ENCODE measurements at regions not wholly inside any gene's neighbourhood (a gene's known extent, or its start where the extent isn't known, plus 50 kb on each side); places are given as distances from the start of the nearest gene placed in this dataset.

DNA sequence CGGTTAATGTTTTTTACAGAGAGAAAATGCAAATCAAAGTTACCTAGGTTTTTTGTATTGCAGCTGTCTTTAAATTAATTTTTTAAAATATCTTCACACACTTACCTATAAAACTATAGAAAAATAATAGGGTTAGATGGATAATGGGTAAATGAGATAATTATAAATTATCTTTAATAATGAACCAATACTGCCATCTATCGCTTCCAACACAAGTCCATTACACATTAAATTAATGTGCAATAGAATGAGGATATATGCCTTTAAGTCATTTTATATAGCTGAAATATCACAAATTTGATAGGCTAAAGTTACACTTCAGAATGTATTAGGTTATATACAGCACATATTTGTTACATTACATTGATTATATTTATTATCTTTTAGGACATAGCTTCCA is 2212.8 kb downstream of the MRPL39 start:
- H3K36me3 Mint-ChIP-seq (ENCODE audit: low read depth) = no peaks in the 10 kb centered on the region
- no peak overlapping the region for H3K27ac Mint-ChIP-seq
- H3K27me3 Mint-ChIP-seq = no peaks in the 10 kb centered on the region
- H3K9me3 Mint-ChIP-seq = no peaks in the 10 kb centered on the region
- H3K4me3 Mint-ChIP-seq = no peak overlapping the region
- H3K4me1 Mint-ChIP-seq (ENCODE audit: low read depth) = no peaks in the 10 kb centered on the region

- Mint-ChIP-seq H3K36me3 (ENCODE audit: low read depth) (no peaks in the 10 kb centered on the region), H3K9me3 (peaks cover 3% of the 10 kb centered on the region), H3K4me3 (no peak overlapping the region), H3K27ac (no peak overlapping the region), H3K27me3 (peaks cover 3% of the 10 kb centered on the region), H3K4me1 (ENCODE audit: low read depth) (no peaks in the 10 kb centered on the region)
Measured at GRCh38 chr21:23384679-23385078, 2222.6 kb downstream of the MRPL39 start.

DNA sequence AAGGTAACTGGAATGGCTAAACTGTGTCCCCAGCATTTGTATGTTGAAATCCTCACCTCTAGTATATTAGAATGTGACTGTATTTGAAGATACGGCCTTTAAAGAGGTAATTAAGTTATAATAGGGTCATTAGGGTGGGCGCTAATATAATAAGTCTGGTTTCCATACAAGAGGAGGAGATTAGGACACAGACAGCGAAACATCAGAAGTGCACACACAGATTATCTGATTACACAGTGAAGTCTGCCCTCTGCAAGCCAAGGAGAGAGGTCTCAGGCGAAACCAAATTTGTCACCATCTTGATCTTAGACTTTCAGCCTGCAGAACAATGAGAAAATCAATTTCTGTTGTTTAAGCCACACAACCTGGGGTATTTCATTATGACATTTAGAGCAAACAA is 2233.1 kb downstream of the MRPL39 start:
- Mint-ChIP-seq H3K36me3 (ENCODE audit: low read depth) (no peaks in the 10 kb centered on the region), H3K4me1 (ENCODE audit: low read depth) (no peaks in the 10 kb centered on the region), H3K9me3 (no peaks in the 10 kb centered on the region), H3K4me3 (no peak overlapping the region), H3K27ac (no peak overlapping the region), H3K27me3 (no peaks in the 10 kb centered on the region)

DNA sequence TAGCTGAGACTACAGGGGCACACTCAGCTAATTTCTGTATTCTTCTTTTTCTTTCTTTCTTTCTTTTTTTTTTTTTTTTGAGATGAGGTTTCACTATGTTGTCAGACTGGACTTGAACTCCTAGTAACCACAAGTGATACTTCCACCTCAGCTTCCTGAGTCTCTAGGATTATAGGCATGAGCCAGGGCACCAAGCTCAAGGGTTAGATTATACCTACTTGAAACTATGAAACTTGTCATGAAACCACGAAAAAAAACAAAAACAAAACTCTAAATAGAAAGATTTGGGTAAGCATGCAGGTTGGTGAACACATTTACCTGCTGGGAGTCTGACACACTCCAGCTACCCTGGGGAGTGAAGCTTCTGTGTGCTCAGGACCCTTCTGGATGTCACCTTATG is 2250.4 kb downstream of the MRPL39 start:
- Mint-ChIP-seq H3K9me3 (peaks cover 4% of the 10 kb centered on the region), H3K27ac (no peak overlapping the region), H3K36me3 (ENCODE audit: low read depth) (no peaks in the 10 kb centered on the region), H3K4me1 (ENCODE audit: low read depth) (no peaks in the 10 kb centered on the region), H3K4me3 (no peak overlapping the region), H3K27me3 (no peaks in the 10 kb centered on the region)

DNA sequence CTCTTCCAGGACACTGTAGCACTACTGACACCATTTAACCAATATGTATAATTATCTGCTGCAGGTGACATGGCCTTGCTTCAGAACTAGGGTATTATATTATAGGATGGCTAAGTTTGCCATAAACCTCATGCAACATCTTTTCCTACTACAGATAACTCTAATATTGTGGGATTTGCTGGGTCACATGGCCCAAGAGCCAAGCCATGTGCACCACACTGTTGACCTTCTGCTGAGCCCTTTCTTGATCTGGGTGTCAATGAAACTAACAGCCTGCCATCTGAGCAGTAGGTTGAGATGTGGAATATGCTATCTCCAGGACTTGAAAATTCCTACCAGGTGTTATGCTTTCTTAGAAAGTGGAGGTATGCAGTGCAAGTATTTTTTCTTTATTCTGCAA is 2291.1 kb downstream of the MRPL39 start:
- Mint-ChIP-seq H3K27me3 (no peaks in the 10 kb centered on the region), H3K9me3 (no peaks in the 10 kb centered on the region), H3K4me1 (ENCODE audit: low read depth) (no peaks in the 10 kb centered on the region), H3K4me3 (no peak overlapping the region), H3K36me3 (ENCODE audit: low read depth) (no peaks in the 10 kb centered on the region), H3K27ac (no peak overlapping the region)

GRCh38 chr21:23308741-23309140 is 2298.5 kb downstream of the MRPL39 start:
- Mint-ChIP-seq H3K9me3 (no peaks in the 10 kb centered on the region), H3K27ac (no peak overlapping the region), H3K27me3 (no peaks in the 10 kb centered on the region), H3K36me3 (ENCODE audit: low read depth) (no peaks in the 10 kb centered on the region), H3K4me3 (no peak overlapping the region), H3K4me1 (ENCODE audit: low read depth) (no peaks in the 10 kb centered on the region)

DNA sequence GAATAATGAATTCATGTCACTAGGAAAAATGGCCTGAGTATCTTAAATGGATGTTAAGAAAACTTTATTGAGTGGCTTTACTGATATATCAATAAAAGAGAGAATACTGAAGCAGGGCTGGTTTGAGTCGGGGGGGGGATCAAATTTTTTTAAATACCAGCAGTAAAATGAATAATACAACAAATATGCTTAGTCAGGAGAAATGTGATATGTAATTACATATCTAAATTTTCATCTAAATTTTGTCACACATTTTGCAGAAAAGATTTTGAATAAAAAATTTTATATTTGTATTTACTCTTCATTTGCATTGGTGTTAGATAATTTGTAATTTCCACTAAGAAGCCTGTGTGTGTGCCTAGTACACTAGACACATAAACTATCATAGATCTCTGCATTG is 2300.2 kb downstream of the MRPL39 start:
- Mint-ChIP-seq H3K36me3 (ENCODE audit: low read depth) (no peaks in the 10 kb centered on the region), H3K27ac (no peak overlapping the region), H3K4me3 (no peak overlapping the region), H3K4me1 (ENCODE audit: low read depth) (no peaks in the 10 kb centered on the region), H3K9me3 (no peaks in the 10 kb centered on the region), H3K27me3 (no peaks in the 10 kb centered on the region)

- H3K27ac Mint-ChIP-seq = no peak overlapping the region
- no peaks in the 10 kb centered on the region for H3K4me1 Mint-ChIP-seq (ENCODE audit: low read depth)
- no peak overlapping the region for H3K4me3 Mint-ChIP-seq
- no peaks in the 10 kb centered on the region for H3K36me3 Mint-ChIP-seq (ENCODE audit: low read depth)
- H3K9me3 Mint-ChIP-seq = peaks cover 21% of the 10 kb centered on the region
- no peaks in the 10 kb centered on the region for H3K27me3 Mint-ChIP-seq
Measured at GRCh38 chr21:23292292-23292691, 2294.1 kb downstream of the NCAM2 start.

GRCh38 chr21:23281917-23282316 is 2283.7 kb downstream of the NCAM2 start:
- H3K9me3 Mint-ChIP-seq = peaks cover 2% of the 10 kb centered on the region
- H3K27me3 Mint-ChIP-seq = no peaks in the 10 kb centered on the region
- H3K36me3 Mint-ChIP-seq (ENCODE audit: low read depth) = no peaks in the 10 kb centered on the region
- no peaks in the 10 kb centered on the region for H3K4me1 Mint-ChIP-seq (ENCODE audit: low read depth)
- no peak overlapping the region for H3K4me3 Mint-ChIP-seq
- no peak overlapping the region for H3K27ac Mint-ChIP-seq

DNA sequence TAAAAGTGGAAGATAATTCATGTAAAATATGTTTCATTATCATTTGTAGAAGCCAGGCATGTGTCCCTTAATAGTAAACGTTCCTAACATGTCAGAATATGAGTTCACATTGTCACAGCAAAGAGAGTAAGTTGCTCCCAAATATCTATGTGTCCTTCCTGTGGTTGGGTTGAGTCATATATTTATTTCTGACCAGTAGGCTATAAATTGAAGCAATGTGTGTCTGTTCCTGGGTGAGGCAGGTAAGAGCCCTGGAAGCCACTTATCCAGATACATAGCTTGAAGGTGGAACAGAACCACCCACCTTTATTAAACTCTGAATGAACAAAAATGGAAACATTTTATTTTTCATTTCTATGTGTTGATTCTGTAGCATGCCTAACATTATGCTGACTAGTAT is 2251.6 kb downstream of the NCAM2 start:
- H3K36me3 Mint-ChIP-seq (ENCODE audit: low read depth) = no peaks in the 10 kb centered on the region
- no peaks in the 10 kb centered on the region for H3K27me3 Mint-ChIP-seq

DNA sequence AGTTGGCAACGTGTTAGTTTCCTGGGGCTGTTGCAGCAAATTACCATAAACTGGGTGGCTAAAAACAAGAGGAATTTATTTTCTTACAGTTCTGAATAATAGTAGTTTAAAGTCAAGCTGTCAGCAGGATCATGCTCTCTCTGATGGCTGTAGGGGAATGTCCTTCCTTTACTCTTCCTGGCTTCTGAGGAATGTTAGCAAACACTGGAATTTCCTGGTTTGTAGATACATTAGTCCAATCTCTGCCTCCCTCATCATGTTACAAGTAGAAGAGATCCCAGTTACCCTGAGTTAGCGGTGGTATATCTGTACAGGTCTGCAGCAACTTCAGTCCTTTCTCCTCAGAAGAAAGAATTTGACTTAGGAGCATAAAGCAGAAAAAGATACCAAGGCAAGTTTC is 2249.1 kb downstream of the NCAM2 start:
- Mint-ChIP-seq H3K36me3 (ENCODE audit: low read depth) (no peaks in the 10 kb centered on the region), H3K4me3 (no peak overlapping the region), H3K9me3 (peaks cover 4% of the 10 kb centered on the region), H3K27ac (no peak overlapping the region), H3K27me3 (no peaks in the 10 kb centered on the region), H3K4me1 (ENCODE audit: low read depth) (no peaks in the 10 kb centered on the region)

More for the DNA sequence above, 2251.6 kb downstream of the NCAM2 start:
- Mint-ChIP-seq H3K4me3 (no peak overlapping the region), H3K4me1 (ENCODE audit: low read depth) (no peaks in the 10 kb centered on the region), H3K9me3 (peaks cover 4% of the 10 kb centered on the region), H3K27ac (no peak overlapping the region)

- no peak overlapping the region for H3K27ac Mint-ChIP-seq
- H3K36me3 Mint-ChIP-seq (ENCODE audit: low read depth) = no peaks in the 10 kb centered on the region
- no peaks in the 10 kb centered on the region for H3K27me3 Mint-ChIP-seq
- no peak overlapping the region for H3K4me3 Mint-ChIP-seq
- H3K4me1 Mint-ChIP-seq (ENCODE audit: low read depth) = no peaks in the 10 kb centered on the region
- H3K9me3 Mint-ChIP-seq = peaks cover 4% of the 10 kb centered on the region
Measured at GRCh38 chr21:23245255-23245654, 2247.0 kb downstream of the NCAM2 start.

DNA sequence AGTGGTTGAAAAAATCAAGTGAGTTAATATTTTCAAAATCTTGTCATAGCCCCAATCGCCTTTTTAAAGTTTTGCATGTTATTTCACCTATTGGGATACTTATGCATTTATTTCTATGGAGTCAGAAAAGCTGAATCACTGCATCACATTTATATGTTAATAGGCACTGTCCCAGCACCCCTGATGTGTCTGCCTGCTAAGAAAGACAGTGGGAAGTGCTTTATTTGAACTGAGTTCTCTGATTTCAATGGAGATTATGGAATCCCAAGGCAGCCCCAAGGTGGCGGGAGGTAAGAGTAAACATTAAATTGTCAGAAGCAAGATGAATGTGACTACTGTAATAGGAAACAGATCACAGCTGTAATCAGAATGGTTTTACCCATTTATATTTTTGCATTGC is 2225.7 kb downstream of the NCAM2 start:
- H3K4me3 Mint-ChIP-seq = no peak overlapping the region
- H3K4me1 Mint-ChIP-seq (ENCODE audit: low read depth) = no peaks in the 10 kb centered on the region
- no peak overlapping the region for H3K27ac Mint-ChIP-seq
- H3K36me3 Mint-ChIP-seq (ENCODE audit: low read depth) = no peaks in the 10 kb centered on the region
- no peaks in the 10 kb centered on the region for H3K9me3 Mint-ChIP-seq
- no peaks in the 10 kb centered on the region for H3K27me3 Mint-ChIP-seq

- Mint-ChIP-seq H3K9me3 (peaks cover 4% of the 10 kb centered on the region), H3K27me3 (no peaks in the 10 kb centered on the region), H3K4me1 (ENCODE audit: low read depth) (no peaks in the 10 kb centered on the region), H3K27ac (no peak overlapping the region), H3K4me3 (no peak overlapping the region), H3K36me3 (ENCODE audit: low read depth) (no peaks in the 10 kb centered on the region)
Measured at GRCh38 chr21:23218667-23219066, 2220.5 kb downstream of the NCAM2 start.

- peaks cover 7% of the 10 kb centered on the region for H3K9me3 Mint-ChIP-seq
- no peaks in the 10 kb centered on the region for H3K4me1 Mint-ChIP-seq (ENCODE audit: low read depth)
- H3K4me3 Mint-ChIP-seq = no peak overlapping the region
- H3K27me3 Mint-ChIP-seq = no peaks in the 10 kb centered on the region
- H3K27ac Mint-ChIP-seq = no peak overlapping the region
- H3K36me3 Mint-ChIP-seq (ENCODE audit: low read depth) = no peaks in the 10 kb centered on the region
Measured at GRCh38 chr21:23217597-23217996, 2219.4 kb downstream of the NCAM2 start.

GRCh38 chr21:23215261-23215660 is 2217.1 kb downstream of the NCAM2 start:
- H3K27ac Mint-ChIP-seq = no peak overlapping the region
- H3K4me1 Mint-ChIP-seq (ENCODE audit: low read depth) = no peaks in the 10 kb centered on the region
- no peak overlapping the region for H3K4me3 Mint-ChIP-seq
- no peaks in the 10 kb centered on the region for H3K36me3 Mint-ChIP-seq (ENCODE audit: low read depth)
- no peaks in the 10 kb centered on the region for H3K27me3 Mint-ChIP-seq
- peaks cover 7% of the 10 kb centered on the region for H3K9me3 Mint-ChIP-seq

Measured in stimulated activated naive CD8-positive, alpha-beta T cell treated with anti-CD3 and anti-CD28 coated beads, Interleukin-15, Interleukin-2, amounts not matched to agents 100 ng/mL and 50 ng/mL, for 24 hours (primary cell).